GM19193 (cell line): ENCODE measurements at regions not wholly inside any gene's neighbourhood (a gene's known extent, or its start where the extent isn't known, plus 50 kb on each side); places are given as distances from the start of the nearest gene placed in this dataset.

ENCODE experiments used
- POLR2A ChIP-seq: IDR thresholded peaks from 4 replicates; pipeline ENCODE4 v1.6.1; 2011; ENCODE audit not compliant: insufficient read depth, insufficient read length; ENCODE audit errors: extremely low read depth

DNA sequence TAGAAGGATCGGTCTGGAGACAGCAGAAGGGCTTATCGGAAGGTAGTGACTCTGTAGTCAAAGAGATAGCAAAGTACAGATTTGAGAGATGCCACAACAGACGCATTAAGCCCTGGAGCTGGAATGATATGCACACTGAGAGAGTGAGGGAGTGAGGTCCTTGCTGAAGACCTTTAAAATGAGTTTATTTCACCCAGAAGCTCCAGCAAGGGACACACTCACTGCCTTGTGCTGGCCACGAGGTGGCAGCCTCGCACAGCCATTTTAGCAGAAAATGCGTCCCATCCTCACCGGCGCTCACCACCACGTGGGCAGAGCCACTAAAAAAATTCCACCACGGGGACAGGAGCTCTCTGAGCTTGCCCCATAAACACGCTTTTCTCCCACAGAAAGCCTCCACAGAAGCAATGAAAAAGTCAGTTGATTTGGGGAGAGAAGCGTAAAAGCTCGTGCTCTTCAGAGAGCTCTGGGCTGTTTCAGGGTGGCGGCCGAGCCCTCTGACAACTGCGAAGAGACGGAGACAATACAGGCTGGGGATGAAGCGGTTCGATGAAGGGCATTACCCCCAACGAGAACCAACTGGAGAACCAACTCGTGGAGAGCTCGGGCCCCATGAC, 163.0 kb upstream of the KLF14 start:
- TF ChIP-seq POLR2A = peak; percentile 27

DNA sequence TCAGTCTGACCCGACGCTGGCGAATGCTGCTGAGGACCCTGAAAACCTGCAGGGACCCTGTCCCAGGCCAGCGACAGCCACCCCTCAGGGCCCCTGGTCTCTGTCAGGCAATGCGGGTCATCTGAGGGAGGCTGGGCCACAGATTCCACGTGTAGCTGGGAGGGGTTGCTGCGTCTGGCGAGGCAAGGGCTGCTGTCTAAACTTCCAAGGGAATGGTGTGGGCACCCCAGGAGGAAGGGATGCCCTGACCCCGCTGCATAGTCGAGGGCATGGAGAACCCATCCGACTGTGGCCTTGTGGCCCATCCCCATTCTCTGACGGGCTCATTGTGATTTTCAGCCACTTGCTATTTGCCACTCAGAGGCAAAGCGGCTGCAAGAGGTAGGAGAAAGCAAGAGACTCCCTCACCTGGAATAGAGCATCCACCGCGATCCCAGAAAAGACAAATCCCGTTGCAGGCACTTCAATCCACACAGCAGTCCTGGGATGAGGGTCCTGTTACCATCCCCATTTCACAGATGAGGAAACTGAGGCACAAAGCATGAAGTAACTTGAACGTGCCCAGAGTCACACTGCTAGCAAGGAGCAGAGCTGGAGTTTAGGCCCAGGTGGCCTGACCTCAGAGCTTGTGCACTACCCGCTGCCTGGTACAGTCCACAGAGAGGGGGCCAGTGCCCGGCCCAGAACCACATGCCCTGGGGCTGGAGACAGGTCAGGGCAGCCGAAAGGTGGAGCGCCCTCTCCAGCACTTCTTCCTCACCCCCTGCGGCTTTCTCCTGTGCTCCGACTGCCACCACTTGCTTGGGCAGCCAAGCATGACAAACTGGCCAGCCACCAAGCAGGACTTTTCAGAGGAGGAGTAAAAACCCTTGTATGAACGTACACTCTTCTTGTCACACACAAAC, 163.8 kb upstream of the KLF14 start:
- TF ChIP-seq POLR2A = peak; percentile 20

DNA sequence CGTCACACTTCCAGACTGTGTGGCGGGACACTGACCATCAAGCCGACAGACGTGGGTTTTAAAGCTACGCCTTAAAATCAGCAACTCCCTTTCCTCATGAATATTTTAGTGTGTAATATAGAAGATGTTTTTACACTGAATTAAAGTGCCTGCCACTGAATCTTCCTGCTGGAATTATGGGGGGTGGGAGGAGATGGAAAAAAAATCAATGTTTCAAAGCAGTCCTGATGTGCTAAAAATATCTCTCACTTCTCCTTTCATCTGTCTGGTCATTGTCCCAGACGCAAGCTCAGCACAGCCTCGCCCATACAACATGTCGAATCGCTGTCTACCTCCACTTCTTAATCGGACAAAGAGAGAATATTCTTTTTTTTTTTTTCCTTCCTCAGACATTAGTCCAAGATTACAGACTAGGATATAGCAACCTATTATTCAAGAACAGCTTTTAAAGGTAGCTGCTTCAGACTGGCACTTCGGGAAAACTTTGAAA, 165.1 kb upstream of the KLF14 start:
- TF ChIP-seq POLR2A = no peak

DNA sequence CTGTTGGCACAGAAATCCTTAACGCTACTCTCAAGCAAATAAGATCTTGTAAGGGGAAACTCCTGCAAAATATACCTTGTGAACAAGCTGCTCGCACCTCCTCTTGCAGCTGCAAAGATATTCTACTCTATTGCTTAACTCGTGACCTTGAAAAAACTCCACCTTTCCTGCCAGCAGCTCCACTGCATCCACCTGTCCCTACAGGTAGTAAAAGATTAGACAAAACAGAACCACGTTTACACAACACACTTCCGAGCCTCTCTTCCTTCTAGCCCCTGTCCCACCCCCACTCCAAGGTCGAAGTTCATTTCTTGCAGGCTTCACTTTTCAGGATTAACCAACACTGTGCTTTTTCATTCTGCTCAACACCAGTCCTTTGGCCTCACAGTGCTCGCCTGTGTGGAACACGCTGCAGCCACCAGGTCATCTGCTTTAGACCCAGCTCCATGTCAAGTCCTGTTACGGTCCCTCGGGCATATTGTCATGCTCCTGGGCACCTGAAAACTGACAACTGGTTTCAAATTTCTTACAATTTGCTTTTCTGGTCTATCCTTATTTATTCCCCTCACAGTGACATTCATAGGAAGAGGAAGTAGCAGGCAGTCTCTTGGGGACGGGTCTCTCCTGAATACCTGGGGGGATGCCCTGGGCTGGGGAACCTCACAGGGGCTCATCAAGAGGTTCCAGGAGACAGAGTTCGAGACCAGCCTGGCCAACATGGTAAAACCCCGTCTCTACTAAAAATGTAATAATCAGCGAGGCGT, 165.8 kb upstream of the KLF14 start:
- TF ChIP-seq POLR2A = peak; percentile 13

DNA sequence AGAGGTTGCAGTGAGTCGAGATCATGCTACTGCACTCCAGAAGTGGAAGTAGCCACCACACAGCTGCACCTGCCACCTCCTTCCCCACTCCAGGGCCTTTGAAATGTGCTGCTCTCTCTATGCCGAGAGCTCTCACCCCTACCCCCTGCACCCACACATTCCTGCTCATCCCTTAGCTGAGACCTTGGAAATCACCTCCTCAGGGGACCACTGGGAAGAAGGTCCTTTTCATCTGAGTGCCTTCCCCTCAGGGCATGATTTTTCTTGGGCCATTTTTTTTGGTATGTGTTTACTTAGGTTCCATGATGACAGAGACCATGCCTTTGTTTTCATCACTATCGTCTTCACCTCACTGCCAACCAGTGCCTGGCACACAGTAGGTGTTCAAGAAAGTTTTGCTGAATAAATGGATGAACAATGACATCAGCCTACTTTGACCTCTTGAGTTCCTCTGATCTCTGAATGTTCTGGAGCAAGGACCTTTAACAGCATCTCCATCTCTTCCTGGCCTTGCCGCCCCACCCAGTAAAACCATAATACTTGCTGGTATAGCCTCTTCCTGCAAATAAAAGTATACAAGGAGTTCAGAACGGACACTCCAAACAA, 166.6 kb upstream of the KLF14 start:
- no peak for TF ChIP-seq POLR2A

DNA sequence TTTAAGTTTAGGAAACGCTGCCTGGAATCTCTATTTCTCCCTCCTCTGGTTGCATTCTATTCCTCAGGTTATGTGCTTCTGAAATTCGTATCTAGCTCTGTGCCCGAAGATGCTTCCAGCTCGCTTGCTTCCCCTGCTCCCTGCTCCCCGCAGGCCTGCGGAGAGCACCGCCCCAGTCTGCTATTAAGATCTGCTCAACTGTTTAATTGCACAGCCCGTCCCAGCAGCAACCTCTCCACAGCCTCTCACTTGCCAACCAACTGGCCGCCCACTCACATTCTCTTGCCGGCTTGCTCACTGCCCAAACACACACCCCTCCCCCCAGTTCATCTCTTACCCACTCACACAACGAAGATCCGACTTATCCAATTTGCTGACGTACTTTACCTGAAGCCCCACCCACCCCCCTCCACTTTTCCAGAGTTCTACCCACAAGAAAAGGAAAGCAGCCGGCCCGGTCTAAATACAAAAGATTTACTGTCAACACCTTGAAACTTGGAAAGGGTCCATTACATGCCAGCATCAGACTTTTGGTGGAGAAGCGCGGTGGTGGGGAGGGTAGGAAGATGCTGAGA, 167.3 kb upstream of the KLF14 start:
- no peak for TF ChIP-seq POLR2A

DNA sequence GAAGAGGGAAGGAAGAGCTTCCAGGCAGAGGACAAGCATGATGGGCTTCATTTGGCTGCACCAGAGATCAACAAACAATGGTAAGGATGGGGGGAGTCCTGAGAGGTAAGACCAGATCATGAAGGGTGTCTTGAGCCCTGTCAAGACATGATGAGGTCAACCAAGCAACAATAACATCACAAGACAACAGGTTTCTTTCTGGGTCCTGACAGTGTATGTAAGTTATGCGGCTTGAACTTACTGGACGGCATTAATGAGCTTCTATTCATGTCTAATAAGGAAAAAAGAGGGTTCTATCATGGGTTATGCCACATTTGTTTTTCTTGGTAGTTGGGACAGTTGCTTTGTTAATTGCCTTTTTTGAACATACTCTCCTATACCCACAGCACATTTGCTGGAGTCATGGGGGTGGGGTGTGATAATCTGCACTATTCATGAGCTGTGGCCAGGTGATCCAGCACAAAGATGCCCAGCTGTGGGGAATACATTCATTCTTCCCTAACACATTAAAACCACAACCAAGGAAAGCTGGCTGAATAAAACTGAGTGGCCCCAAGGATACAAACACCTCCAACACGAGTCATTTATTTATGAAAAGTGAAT, 168.8 kb upstream of the KLF14 start:
- TF ChIP-seq POLR2A = no peak

DNA sequence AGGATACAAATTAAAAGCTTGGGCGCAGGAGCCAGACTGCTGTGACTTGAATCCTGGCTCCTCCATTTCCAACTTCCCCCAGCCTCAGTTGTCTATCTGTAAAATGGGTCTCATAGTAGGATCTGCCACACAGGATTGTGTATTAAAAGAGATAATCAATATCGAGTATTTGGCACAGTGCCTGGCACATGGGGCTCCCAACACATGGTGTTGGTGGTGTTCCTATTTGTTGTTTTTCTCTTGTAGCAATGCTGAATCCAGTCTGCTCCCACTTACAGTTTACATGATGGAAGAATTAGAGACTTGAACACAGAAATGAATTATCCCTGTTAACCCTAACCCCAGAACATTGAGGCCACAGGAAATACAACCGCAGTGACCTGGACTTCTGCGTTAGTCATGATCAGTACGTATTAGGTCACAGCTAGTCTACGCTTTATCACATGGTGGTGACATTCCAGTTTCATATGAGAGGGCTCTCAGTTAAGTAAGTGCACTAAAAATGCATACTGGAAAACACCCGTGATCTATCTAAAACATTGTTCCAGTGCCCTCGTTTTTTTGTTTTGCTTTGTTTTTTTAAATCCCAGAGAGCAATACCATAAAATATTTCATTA, 169.5 kb upstream of the KLF14 start:
- no peak for TF ChIP-seq POLR2A

DNA sequence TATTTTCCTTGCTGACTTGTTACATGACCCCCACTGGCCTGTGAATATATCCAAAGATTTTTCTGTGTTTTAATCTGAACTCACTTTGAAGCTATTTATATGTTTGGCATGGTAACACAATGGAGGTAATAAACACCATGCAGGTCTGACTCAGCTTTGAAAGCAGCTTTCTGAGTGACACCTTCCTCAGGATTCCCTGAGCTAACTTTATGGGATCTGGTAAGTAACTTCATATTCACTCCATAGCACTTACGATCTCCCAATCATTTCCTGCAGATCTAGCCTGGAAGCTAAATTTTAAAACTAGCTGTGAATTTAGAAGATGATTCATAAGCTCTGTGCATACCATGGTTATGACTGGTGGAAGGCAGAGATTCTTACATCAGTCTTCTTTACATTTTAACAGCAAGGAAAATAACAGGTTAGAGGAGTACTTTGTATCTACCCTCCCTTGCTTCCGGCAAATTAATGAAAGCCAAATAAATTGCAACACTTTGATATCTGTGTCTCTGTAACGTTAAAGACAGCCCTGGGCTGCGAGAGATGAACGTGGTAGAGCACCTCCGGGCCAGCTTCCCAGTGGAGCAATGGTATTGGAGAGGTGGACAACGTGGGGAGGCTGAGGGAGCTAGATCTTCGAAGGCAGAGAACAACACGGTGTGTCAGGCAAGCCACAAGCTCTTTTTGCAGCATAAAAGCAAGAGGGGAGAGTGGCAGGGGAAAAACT, 170.2 kb upstream of the KLF14 start:
- TF ChIP-seq POLR2A = no peak

DNA sequence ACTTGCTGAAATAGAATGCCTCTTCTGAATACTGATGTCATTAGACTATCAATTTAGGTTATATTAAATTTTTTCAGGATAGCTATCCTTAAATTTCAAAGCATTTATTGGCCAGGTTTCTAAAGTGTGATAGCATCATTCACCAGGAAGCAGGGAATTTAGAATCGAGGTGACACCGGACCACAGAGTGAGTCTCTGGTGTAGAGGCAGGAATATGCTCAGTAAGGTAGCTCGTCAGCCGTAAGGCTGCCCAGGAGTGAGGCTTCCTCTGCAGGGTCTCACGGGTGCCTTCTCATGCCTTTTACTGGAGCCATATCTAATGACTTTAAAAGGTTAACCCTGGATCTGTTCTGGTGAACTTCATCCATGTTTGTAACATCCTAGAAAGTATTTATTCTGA, 170.8 kb upstream of the KLF14 start:
- TF ChIP-seq POLR2A = no peak

DNA sequence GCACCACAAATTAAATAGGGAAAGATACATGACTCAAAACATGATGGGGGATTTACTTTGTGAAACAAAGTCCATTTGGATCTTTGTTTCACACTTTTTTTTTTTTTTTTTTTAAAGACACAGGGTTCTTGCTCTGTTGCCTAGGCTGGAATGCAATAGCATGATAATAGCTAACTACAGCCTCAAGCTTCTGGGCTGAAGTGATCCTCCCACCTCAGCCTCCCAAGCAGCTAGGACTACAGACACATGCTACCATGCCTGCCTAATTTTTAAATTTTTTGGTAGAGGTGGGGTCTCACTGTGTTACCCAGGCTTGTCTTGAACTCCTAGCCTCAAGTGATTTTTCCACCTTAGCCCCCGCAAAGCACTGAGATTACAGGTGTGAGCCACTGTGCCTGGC, 172.6 kb upstream of the KLF14 start:
- TF ChIP-seq POLR2A = no peak

DNA sequence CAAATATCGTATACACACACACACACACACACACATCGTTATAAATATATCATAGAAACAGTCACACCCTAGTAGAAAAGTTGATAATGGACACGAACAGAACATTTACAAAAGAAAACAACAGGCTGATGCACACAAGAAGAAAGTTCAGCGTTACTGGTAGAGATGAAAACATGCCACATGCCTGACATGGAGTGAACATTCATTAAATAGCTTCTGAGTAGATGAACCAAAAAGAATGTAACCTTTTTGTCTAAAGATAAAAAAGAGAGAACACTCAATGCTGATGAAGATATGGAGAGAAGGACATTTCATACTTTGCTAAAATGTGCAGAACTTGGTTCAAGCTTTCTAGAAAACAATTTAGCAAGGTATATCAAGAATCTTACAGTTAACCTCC, 173.4 kb upstream of the KLF14 start:
- TF ChIP-seq POLR2A = no peak
